ENCODE measurements at regions not wholly inside any gene's neighbourhood (a gene's known extent, or its start where the extent isn't known, plus 50 kb on each side); places are given as distances from the start of the nearest gene placed in this dataset.

DNA sequence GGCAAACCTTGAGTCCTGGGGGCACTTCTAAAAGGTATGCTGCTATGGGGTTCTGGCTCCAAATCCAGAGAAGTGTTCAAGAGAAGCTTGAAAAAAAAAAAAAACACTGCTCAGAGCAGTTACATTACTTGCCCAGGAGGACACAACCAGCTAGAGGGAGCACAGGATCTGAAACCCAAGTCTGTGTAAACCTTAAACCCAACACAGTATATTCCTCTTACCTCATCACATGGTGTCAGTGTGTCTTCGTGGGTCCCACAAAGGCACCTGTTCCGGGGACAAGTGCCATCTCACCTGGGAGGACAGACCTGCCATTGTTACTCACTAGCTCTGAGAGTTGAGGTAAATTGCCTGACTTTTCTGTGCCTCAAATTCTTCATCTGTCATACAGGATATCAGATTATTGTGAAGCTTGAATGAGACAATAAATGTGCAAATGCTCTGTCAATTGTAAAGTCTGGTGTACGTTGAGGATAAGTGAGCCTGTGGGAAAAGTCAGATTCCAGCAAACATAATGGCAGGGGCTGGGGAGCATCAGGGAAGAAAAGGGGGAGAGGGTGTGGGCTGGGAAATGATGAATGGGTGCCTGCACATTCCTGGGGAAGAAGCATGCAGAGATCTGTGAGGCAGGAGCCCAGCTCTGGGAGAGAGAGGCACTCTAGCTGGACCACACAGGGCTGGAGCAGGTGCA, 170.4 kb upstream of the ZC3H12A start:
- TF ChIP-seq POLR2AphosphoS5 (IDR thresholded peaks at IDR 0.05; ENCODE audit: insufficient read depth, low read depth, low read length) (no peak), FOS (IDR thresholded peaks at IDR 0.05; ENCODE audit: borderline replicate concordance, insufficient read depth, low read length) (no peak), POLR2A (IDR thresholded peaks at IDR 0.05; ENCODE audit: low read depth, low read length) (no peak), EZH2 (IDR thresholded peaks at IDR 0.05; ENCODE audit: borderline replicate concordance, low read depth, low read length, severe bottlenecking) (no peak), JUN (IDR thresholded peaks at IDR 0.05; ENCODE audit: borderline replicate concordance, insufficient read depth, insufficient read length, low read depth) (no peak), GATA2 (IDR thresholded peaks at IDR 0.05; ENCODE audit: insufficient read depth, insufficient read length, low read depth, low read length) (no peak)
- TF ChIP-seq, protein P1, sequence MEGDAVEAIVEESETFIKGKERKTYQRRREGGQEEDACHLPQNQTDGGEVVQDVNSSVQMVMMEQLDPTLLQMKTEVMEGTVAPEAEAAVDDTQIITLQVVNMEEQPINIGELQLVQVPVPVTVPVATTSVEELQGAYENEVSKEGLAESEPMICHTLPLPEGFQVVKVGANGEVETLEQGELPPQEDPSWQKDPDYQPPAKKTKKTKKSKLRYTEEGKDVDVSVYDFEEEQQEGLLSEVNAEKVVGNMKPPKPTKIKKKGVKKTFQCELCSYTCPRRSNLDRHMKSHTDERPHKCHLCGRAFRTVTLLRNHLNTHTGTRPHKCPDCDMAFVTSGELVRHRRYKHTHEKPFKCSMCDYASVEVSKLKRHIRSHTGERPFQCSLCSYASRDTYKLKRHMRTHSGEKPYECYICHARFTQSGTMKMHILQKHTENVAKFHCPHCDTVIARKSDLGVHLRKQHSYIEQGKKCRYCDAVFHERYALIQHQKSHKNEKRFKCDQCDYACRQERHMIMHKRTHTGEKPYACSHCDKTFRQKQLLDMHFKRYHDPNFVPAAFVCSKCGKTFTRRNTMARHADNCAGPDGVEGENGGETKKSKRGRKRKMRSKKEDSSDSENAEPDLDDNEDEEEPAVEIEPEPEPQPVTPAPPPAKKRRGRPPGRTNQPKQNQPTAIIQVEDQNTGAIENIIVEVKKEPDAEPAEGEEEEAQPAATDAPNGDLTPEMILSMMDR (IDR thresholded peaks at IDR 0.05; ENCODE audit: extremely low read depth in 1 of 2, insufficient read depth in 1 of 2, low read depth in 1 of 2, low read length in 2 of 2): no peak

Data from endothelial cell of umbilical vein (primary cell).